ENCODE measurements at regions not wholly inside any gene's neighbourhood (a gene's known extent, or its start where the extent isn't known, plus 50 kb on each side); places are given as distances from the start of the nearest gene placed in this dataset.

- Histone ChIP-seq H3K4me1 (ENCODE audit: insufficient read depth, low read length) (no peaks in the 10 kb centered on the region), H3K4me3 (ENCODE audit: low read length) (no peak overlapping the region), H3K27me3 (ENCODE audit: insufficient read depth, low read length) (no peaks in the 10 kb centered on the region), H3K36me3 (ENCODE audit: insufficient read depth, low read length) (no peaks in the 10 kb centered on the region), H2AFZ (ENCODE audit: low read depth, low read length) (no peak overlapping the region), H3K9me3 (ENCODE audit: low read length) (no peaks in the 10 kb centered on the region)
Measured at GRCh38 chr9:1115370-1115769, 65.2 kb downstream of the DMRT2 start.

GRCh38 chr9:1117439-1117838 lies 67.3 kb downstream of the DMRT2 start:
- H3K36me3 ChIP-seq (ENCODE audit: insufficient read depth, low read length) = no peaks in the 10 kb centered on the region
- H3K4me1 ChIP-seq (ENCODE audit: insufficient read depth, low read length) = no peaks in the 10 kb centered on the region
- H3K4me3 ChIP-seq (ENCODE audit: low read length) = no peak overlapping the region
- H3K27me3 ChIP-seq (ENCODE audit: insufficient read depth, low read length) = no peaks in the 10 kb centered on the region
- H2AFZ ChIP-seq (ENCODE audit: low read depth, low read length) = no peak overlapping the region
- H3K9me3 ChIP-seq (ENCODE audit: low read length) = no peaks in the 10 kb centered on the region

GRCh38 chr9:1120500-1121165 lies 70.5 kb downstream of the DMRT2 start:
- Histone ChIP-seq H3K9me3 (ENCODE audit: low read length) (no peaks in the 10 kb centered on the region), H3K36me3 (ENCODE audit: insufficient read depth, low read length) (no peaks in the 10 kb centered on the region), H2AFZ (ENCODE audit: low read depth, low read length) (no peak overlapping the region), H3K4me3 (ENCODE audit: low read length) (no peak overlapping the region), H3K27me3 (ENCODE audit: insufficient read depth, low read length) (no peaks in the 10 kb centered on the region), H3K4me1 (ENCODE audit: insufficient read depth, low read length) (no peaks in the 10 kb centered on the region)

DNA sequence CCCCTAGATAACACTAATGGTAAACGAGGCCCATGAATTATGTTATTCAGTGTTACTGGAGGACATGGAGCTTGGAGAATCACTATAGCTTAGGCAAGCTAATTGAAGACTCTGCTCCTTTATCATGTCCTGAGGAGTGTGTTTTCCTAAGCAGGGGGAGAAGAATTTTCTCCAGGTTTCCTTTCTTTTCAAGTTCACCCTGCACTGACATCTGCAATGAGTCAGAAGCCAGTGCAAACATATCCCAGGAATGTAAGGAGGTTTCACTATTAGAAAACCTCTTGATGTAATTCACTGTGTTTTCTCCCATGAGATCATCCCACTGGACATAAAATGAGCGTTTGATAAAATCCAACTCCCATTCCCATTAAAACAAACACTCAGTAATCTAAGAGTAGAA lies 75.6 kb downstream of the DMRT2 start:
- no peaks in the 10 kb centered on the region for H3K27me3 ChIP-seq (ENCODE audit: insufficient read depth, low read length)
- no peak overlapping the region for H3K4me3 ChIP-seq (ENCODE audit: low read length)
- H3K9me3 ChIP-seq (ENCODE audit: low read length) = no peaks in the 10 kb centered on the region
- H2AFZ ChIP-seq (ENCODE audit: low read depth, low read length) = no peak overlapping the region
- no peaks in the 10 kb centered on the region for H3K4me1 ChIP-seq (ENCODE audit: insufficient read depth, low read length)
- H3K36me3 ChIP-seq (ENCODE audit: insufficient read depth, low read length) = no peaks in the 10 kb centered on the region

DNA sequence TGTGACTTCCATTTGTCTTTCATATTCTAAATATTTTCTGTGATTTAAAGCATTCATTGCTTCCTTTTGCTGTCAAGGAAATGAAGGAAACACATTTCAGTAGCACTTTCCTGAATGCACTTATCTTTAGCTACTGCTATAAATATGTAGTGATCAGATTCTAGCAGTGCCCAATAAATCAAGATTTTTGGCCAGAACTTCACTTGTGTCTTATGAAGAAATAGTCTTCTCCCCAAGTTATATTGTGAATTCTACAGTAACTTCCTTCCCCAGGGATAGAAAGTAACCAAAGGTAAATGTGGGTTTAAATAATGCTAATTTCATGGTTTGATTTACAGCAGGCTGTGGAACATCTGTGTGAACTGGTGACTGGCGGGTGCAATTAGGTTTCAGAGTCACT lies 77.9 kb downstream of the DMRT2 start:
- H3K9me3 ChIP-seq (ENCODE audit: low read length) = no peaks in the 10 kb centered on the region
- no peak overlapping the region for H3K4me3 ChIP-seq (ENCODE audit: low read length)
- H2AFZ ChIP-seq (ENCODE audit: low read depth, low read length) = no peak overlapping the region
- H3K36me3 ChIP-seq (ENCODE audit: insufficient read depth, low read length) = no peaks in the 10 kb centered on the region
- H3K4me1 ChIP-seq (ENCODE audit: insufficient read depth, low read length) = no peaks in the 10 kb centered on the region
- H3K27me3 ChIP-seq (ENCODE audit: insufficient read depth, low read length) = no peaks in the 10 kb centered on the region

- no peak overlapping the region for H2AFZ ChIP-seq (ENCODE audit: low read depth, low read length)
- no peaks in the 10 kb centered on the region for H3K4me1 ChIP-seq (ENCODE audit: insufficient read depth, low read length)
- no peak overlapping the region for H3K4me3 ChIP-seq (ENCODE audit: low read length)
- no peaks in the 10 kb centered on the region for H3K36me3 ChIP-seq (ENCODE audit: insufficient read depth, low read length)
- H3K27me3 ChIP-seq (ENCODE audit: insufficient read depth, low read length) = no peaks in the 10 kb centered on the region
- H3K9me3 ChIP-seq (ENCODE audit: low read length) = no peaks in the 10 kb centered on the region
Measured at GRCh38 chr9:1129382-1129781, 79.2 kb downstream of the DMRT2 start.

GRCh38 chr9:1140057-1140456 lies 89.9 kb downstream of the DMRT2 start:
- Histone ChIP-seq H3K27me3 (ENCODE audit: insufficient read depth, low read length) (no peaks in the 10 kb centered on the region), H3K4me3 (ENCODE audit: low read length) (no peak overlapping the region), H3K4me1 (ENCODE audit: insufficient read depth, low read length) (no peaks in the 10 kb centered on the region), H2AFZ (ENCODE audit: low read depth, low read length) (no peak overlapping the region), H3K9me3 (ENCODE audit: low read length) (no peaks in the 10 kb centered on the region), H3K36me3 (ENCODE audit: insufficient read depth, low read length) (no peaks in the 10 kb centered on the region)

GRCh38 chr9:1151691-1152090 lies 101.5 kb downstream of the DMRT2 start:
- no peaks in the 10 kb centered on the region for H3K36me3 ChIP-seq (ENCODE audit: insufficient read depth, low read length)

DNA sequence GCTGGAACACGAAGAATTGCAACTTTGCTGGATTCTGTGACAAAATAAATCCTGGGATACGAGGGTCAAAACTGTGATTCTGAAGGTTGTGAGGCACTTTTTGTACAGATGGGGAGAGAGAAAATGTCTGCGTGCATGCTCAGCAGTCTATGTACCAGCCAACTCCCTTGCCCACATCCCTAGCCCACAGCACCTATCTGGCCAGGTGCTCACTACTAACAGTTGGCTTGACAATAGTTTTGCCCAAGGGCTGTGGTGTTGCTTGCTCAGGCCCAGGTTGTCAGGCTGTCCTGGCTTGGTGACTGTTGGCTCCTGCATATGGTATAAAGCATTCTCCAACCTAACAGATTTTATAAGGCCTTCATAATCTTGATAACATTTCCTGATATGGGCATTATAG lies 102.0 kb downstream of the DMRT2 start:
- H3K4me1 ChIP-seq (ENCODE audit: insufficient read depth, low read length) = no peaks in the 10 kb centered on the region
- no peaks in the 10 kb centered on the region for H3K27me3 ChIP-seq (ENCODE audit: insufficient read depth, low read length)
- no peak overlapping the region for H3K4me3 ChIP-seq (ENCODE audit: low read length)
- no peaks in the 10 kb centered on the region for H3K36me3 ChIP-seq (ENCODE audit: insufficient read depth, low read length)
- no peaks in the 10 kb centered on the region for H3K9me3 ChIP-seq (ENCODE audit: low read length)
- H2AFZ ChIP-seq (ENCODE audit: low read depth, low read length) = no peak overlapping the region

More at GRCh38 chr9:1151691-1152090, 101.5 kb downstream of the DMRT2 start:
- no peaks in the 10 kb centered on the region for H3K9me3 ChIP-seq (ENCODE audit: low read length)
- H3K27me3 ChIP-seq (ENCODE audit: insufficient read depth, low read length) = no peaks in the 10 kb centered on the region
- H2AFZ ChIP-seq (ENCODE audit: low read depth, low read length) = no peak overlapping the region
- no peak overlapping the region for H3K4me3 ChIP-seq (ENCODE audit: low read length)
- H3K4me1 ChIP-seq (ENCODE audit: insufficient read depth, low read length) = no peaks in the 10 kb centered on the region

GRCh38 chr9:1154739-1155138 lies 104.6 kb downstream of the DMRT2 start:
- Histone ChIP-seq H3K36me3 (ENCODE audit: insufficient read depth, low read length) (no peaks in the 10 kb centered on the region), H3K4me3 (ENCODE audit: low read length) (no peak overlapping the region), H2AFZ (ENCODE audit: low read depth, low read length) (no peak overlapping the region), H3K27me3 (ENCODE audit: insufficient read depth, low read length) (no peaks in the 10 kb centered on the region), H3K9me3 (ENCODE audit: low read length) (no peaks in the 10 kb centered on the region), H3K4me1 (ENCODE audit: insufficient read depth, low read length) (no peaks in the 10 kb centered on the region)

DNA sequence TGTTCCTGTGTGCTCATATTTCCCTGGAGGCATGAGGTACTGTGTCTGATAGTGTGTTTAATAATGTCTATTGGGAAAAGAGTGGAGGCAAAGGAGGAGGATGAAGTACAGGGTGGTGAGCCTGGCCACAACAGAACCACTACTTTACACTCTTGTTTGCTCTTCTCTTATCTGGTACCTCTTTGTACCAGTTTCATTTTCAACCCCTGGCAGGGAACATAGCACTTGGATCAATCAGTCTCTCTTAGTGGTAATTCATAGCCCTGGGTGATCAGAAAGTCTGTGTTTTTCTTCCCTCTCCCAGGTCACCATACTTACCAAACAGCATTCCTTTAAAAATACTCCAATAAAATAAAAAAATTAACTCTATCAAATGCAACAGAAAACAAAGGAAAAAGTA lies 105.4 kb downstream of the DMRT2 start:
- Histone ChIP-seq H2AFZ (ENCODE audit: low read depth, low read length) (no peak overlapping the region), H3K36me3 (ENCODE audit: insufficient read depth, low read length) (no peaks in the 10 kb centered on the region), H3K4me3 (ENCODE audit: low read length) (no peak overlapping the region), H3K27me3 (ENCODE audit: insufficient read depth, low read length) (no peaks in the 10 kb centered on the region), H3K9me3 (ENCODE audit: low read length) (no peaks in the 10 kb centered on the region), H3K4me1 (ENCODE audit: insufficient read depth, low read length) (no peaks in the 10 kb centered on the region)

DNA sequence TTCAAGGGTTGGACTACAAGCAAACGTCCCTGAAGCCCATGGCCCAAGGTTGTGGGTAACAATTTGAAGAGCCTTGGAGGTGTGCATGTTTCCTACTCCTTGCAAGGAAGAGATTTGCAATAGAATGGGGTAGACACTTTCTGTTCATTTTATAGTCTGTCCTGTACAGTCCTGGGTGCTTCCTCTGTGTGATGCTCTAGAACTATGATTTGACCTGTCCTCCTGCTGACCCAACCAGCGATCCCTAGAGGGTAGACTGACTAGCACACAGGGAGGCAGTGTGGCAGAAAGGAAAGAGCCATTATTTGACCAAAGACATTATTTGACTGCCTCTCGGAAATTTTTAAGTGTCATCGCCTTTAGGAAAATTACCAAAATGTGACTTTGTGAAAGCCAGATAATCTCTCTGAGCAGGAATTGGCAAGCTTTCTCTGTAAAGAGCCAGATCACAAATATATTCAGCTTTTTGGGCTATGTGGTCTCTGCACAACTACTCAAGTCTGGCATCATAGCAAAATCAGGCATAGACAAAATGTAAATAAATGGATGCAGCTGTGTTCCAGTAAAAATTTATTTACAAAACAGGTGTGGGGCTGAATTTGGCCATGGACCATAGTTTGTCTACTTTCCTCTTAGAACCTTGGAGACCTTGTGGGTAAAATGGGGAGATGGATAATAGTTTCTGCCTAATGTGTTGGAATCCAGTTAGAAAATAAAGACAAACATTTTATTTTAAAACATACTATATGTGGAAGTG lies 106.8 kb downstream of the DMRT2 start:
- no peak overlapping the region for H2AFZ ChIP-seq (ENCODE audit: low read depth, low read length)
- H3K4me1 ChIP-seq (ENCODE audit: insufficient read depth, low read length) = no peaks in the 10 kb centered on the region
- no peaks in the 10 kb centered on the region for H3K36me3 ChIP-seq (ENCODE audit: insufficient read depth, low read length)
- H3K9me3 ChIP-seq (ENCODE audit: low read length) = no peaks in the 10 kb centered on the region
- no peaks in the 10 kb centered on the region for H3K27me3 ChIP-seq (ENCODE audit: insufficient read depth, low read length)
- no peak overlapping the region for H3K4me3 ChIP-seq (ENCODE audit: low read length)

DNA sequence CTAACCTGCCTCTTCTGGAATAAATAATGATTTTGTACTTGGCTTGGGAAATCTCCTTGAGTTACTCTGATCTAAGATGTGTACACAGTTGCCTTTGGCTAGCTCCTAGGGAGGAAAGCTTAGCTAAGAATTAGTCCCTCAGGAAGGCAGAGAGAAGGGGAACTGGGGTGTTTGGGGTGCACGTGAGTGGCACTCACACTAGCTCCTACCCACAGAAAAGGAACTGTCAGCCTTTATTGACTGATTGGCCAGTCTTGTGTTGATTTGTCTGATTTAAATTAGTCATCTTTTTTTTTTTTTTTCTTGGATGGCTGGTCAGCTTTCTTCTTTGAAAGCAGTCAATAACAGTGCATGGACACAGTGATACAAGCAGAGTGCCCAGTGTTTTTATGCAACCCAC lies 107.7 kb downstream of the DMRT2 start:
- Histone ChIP-seq H3K36me3 (ENCODE audit: insufficient read depth, low read length) (no peaks in the 10 kb centered on the region), H2AFZ (ENCODE audit: low read depth, low read length) (no peak overlapping the region), H3K4me1 (ENCODE audit: insufficient read depth, low read length) (no peaks in the 10 kb centered on the region), H3K27me3 (ENCODE audit: insufficient read depth, low read length) (no peaks in the 10 kb centered on the region), H3K4me3 (ENCODE audit: low read length) (no peak overlapping the region), H3K9me3 (ENCODE audit: low read length) (no peaks in the 10 kb centered on the region)

GRCh38 chr9:1170918-1171317 lies 120.8 kb downstream of the DMRT2 start:
- no peaks in the 10 kb centered on the region for H3K36me3 ChIP-seq (ENCODE audit: insufficient read depth, low read length)
- H3K4me1 ChIP-seq (ENCODE audit: insufficient read depth, low read length) = no peaks in the 10 kb centered on the region
- no peak overlapping the region for H2AFZ ChIP-seq (ENCODE audit: low read depth, low read length)
- H3K4me3 ChIP-seq (ENCODE audit: low read length) = no peak overlapping the region
- H3K27me3 ChIP-seq (ENCODE audit: insufficient read depth, low read length) = peaks cover 4% of the 10 kb centered on the region
- H3K9me3 ChIP-seq (ENCODE audit: low read length) = no peaks in the 10 kb centered on the region

Data from neuron (in vitro differentiated cells).